Uterus (tissue), 3 donors: ENCODE measurements at regions not wholly inside any gene's neighbourhood (a gene's known extent, or its start where the extent isn't known, plus 50 kb on each side); places are given as distances from the start of the nearest gene placed in this dataset.
"Not testable (repeated sequence)": the region's sequence is repeated elsewhere in the genome, so short reads cannot be mapped to it uniquely, and the experiment has no call there.

Experiments
- DNase-seq, 2 donors: peaks; one replicate each; pipeline ENCODE4 v3.0.0-alpha.2; 2019 to 2020
- H3K27ac ChIP-seq, 2 donors: fragments of 200-600 bp; sonication (generic); 1 replicate in 1 of 2; 2 replicates in 1 of 2; pipeline ENCODE4 v1.5.1; 2016 to 2018
- H3K27me3 ChIP-seq, 2 donors: fragments of 200-600 bp; sonication (generic); one replicate each; pipeline ENCODE4 v1.5.1; 2018 to 2019; ENCODE audit warnings: control low read depth in 1 of 2
- H3K36me3 ChIP-seq, 2 donors: fragments of 200-600 bp; sonication (generic); one replicate each; pipeline ENCODE4 v1.5.1; 2019; ENCODE audit warnings: control low read depth in 1 of 2
- H3K4me1 ChIP-seq, 2 donors: fragments of 200-600 bp; sonication (generic); one replicate each; pipeline ENCODE4 v1.5.1; 2018 to 2019; ENCODE audit warnings: control low read depth in 1 of 2
- H3K4me3 ChIP-seq, 2 donors: fragments of 200-600 bp; sonication (generic); 1 replicate in 1 of 2; 2 replicates in 1 of 2; pipeline ENCODE4 v1.5.1; 2018 to 2019; ENCODE audit warnings: mild to moderate bottlenecking in 1 of 2
- H3K9me3 ChIP-seq, 2 donors: fragments of 200-600 bp; sonication (generic); one replicate each; pipeline ENCODE4 v1.5.1; 2019; ENCODE audit warnings: control low read depth in 1 of 2
- CTCF ChIP-seq, 4 experiments: fragments of 200-600 bp in 2 of 4; fragments of 450-650 bp in 2 of 4; sonication (generic) in 2 of 4; IDR thresholded peaks; one replicate each; pipeline ENCODE4 v1.5.1; 2016 to 2019; ENCODE audit warnings: antibody characterized with exemption in 4 of 4, mild to moderate bottlenecking in 2 of 4, moderate library complexity in 1 of 4
- POLR2A ChIP-seq, 2 donors: fragments of 450-650 bp; IDR thresholded peaks; one replicate each; pipeline ENCODE4 v1.6.1; 2016; ENCODE audit warnings: antibody characterized with exemption in 2 of 2, mild to moderate bottlenecking in 1 of 2, moderate library complexity in 1 of 2
- intact Hi-C: fragments of 100-400 bp; cut with DNase I; formaldehyde crosslinking; loops from one replicate; pipeline ENCODE4 v1.15.1; 2023; ENCODE audit warnings: low total_unique reads
- donor health status: DM: yes; HTN: yes; CAD: no.

- no peaks in the 10 kb centered on the region for H3K36me3 ChIP-seq
- TF ChIP-seq CTCF (IDR thresholded peaks at IDR 0.05) (no peak), POLR2A (IDR thresholded peaks at IDR 0.05) (no peak)
- intact Hi-C loops = no loop called here
Measured at GRCh38 chr16:54985156-54985555, 54.5 kb downstream of the IRX5 start.

GRCh38 chr16:54985668-54986067 is 55.0 kb downstream of the IRX5 start:
- Histone ChIP-seq H3K27me3 (no peaks in the 10 kb centered on the region), H3K4me1 (no peaks in the 10 kb centered on the region), H3K9me3 (no peaks in the 10 kb centered on the region), H3K27ac (no peak overlapping the region), H3K4me3 (no peak overlapping the region), H3K36me3 (no peaks in the 10 kb centered on the region)
- no peak for DNase-seq
- TF ChIP-seq CTCF (IDR thresholded peaks at IDR 0.05) = no peak
- TF ChIP-seq POLR2A (IDR thresholded peaks at IDR 0.05) = no peak
- intact Hi-C loops = no loop called here

More at GRCh38 chr16:54985156-54985555, 54.5 kb downstream of the IRX5 start:
- Histone ChIP-seq H3K4me3 (no peak overlapping the region), H3K4me1 (no peaks in the 10 kb centered on the region), H3K27me3 (no peaks in the 10 kb centered on the region), H3K27ac (no peak overlapping the region), H3K9me3 (no peaks in the 10 kb centered on the region)
- DNase-seq = no peak

GRCh38 chr16:54986409-54986808 is 55.7 kb downstream of the IRX5 start:
- intact Hi-C loops = no loop called here
- H3K9me3 ChIP-seq = no peaks in the 10 kb centered on the region
- no peak overlapping the region for H3K4me3 ChIP-seq
- TF ChIP-seq CTCF (IDR thresholded peaks at IDR 0.05) = no peak
- no peak for TF ChIP-seq POLR2A (IDR thresholded peaks at IDR 0.05)
- no peak for DNase-seq
- H3K36me3 ChIP-seq = no peaks in the 10 kb centered on the region
- H3K27me3 ChIP-seq = no peaks in the 10 kb centered on the region
- no peak overlapping the region for H3K27ac ChIP-seq
- H3K4me1 ChIP-seq = no peaks in the 10 kb centered on the region

- Histone ChIP-seq H3K9me3 (no peaks in the 10 kb centered on the region), H3K4me3 (no peak overlapping the region), H3K27me3 (no peaks in the 10 kb centered on the region), H3K36me3 (no peaks in the 10 kb centered on the region), H3K4me1 (no peaks in the 10 kb centered on the region), H3K27ac (no peak overlapping the region)
- intact Hi-C loops = no loop called here
- DNase-seq = no peak
- TF ChIP-seq POLR2A (IDR thresholded peaks at IDR 0.05) (no peak), CTCF (IDR thresholded peaks at IDR 0.05) (no peak)
Measured at GRCh38 chr16:54987081-54987480, 56.4 kb downstream of the IRX5 start.

- Histone ChIP-seq H3K4me1 (no peaks in the 10 kb centered on the region), H3K27me3 (no peaks in the 10 kb centered on the region), H3K9me3 (no peaks in the 10 kb centered on the region), H3K4me3 (no peak overlapping the region), H3K36me3 (no peaks in the 10 kb centered on the region), H3K27ac (no peak overlapping the region)
- no peak for DNase-seq
- intact Hi-C loops = no loop called here
- TF ChIP-seq POLR2A (IDR thresholded peaks at IDR 0.05) (no peak), CTCF (IDR thresholded peaks at IDR 0.05) (no peak)
Measured at GRCh38 chr16:54991525-54991924, 60.9 kb downstream of the IRX5 start.

- H3K27me3 ChIP-seq, intact Hi-C loops, H3K4me1 ChIP-seq, H3K9me3 ChIP-seq, DNase-seq, H3K36me3 ChIP-seq, H3K27ac ChIP-seq, H3K4me3 ChIP-seq: not testable (repeated sequence)
Measured at GRCh38 chr16:54991946-54992345, 61.3 kb downstream of the IRX5 start.
